Muscle of back (tissue), 3 donors: ENCODE measurements at regions not wholly inside any gene's neighbourhood (a gene's known extent, or its start where the extent isn't known, plus 50 kb on each side); places are given as distances from the start of the nearest gene placed in this dataset.
"Not testable (repeated sequence)": the region's sequence is repeated elsewhere in the genome, so short reads cannot be mapped to it uniquely, and the experiment has no call there.

ENCODE experiments used
- DNase-seq, 3 donors: peaks; one replicate each; pipeline versions ENCODE4 v3.0.0 to v3.0.0-alpha.2; 2013

GRCh38 chr4:112708772-112709171 is 71.8 kb downstream of the LARP7 start:
- DNase-seq, result no peak

DNA sequence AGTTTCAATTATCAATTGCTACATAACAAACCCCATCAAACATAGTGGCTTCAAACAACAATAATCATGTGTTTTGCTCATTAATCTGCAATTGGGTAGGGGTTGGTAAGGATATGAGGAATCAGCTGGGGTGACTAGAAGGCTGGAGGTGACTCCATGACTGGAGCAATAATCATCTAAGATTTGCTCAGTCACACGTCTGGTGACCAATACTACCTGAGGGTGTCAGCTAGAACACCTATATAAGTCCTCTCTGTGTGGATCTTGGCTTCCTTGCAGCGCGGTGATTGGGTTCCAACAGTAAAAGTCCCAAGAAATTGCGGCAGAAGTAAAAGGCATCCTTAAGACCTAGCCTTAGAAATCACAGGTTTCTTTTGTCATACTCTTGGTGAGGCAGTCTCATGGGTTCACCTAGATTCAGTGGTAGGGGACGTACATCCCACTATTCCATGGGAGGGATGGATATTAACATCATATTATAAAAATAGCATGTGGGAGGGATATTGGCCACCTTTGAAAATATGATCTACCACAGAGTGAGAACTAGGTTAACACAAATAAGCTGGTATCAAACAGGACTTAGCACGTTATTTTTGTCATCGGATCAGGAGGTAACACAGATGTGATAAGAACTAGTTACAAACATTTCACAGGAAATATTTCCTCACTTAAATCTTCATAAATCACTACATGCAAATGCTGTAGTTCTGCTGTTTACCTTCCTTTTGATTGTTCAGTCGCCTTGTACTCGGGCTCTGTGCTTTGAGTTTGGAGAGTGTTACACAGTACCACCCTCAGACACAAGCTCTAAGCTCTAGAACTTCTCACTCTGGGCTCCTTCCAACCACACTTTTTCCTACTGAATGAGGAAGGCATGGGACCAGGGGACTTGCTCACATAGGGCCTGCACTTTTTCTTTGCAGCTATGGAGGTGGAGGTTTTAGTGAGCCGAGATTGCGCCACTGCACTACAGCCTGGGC is 78.3 kb downstream of the LARP7 start:
- DNase-seq, result no peak

GRCh38 chr4:112717856-112718255 is 80.9 kb downstream of the LARP7 start:
- no peak for DNase-seq

DNA sequence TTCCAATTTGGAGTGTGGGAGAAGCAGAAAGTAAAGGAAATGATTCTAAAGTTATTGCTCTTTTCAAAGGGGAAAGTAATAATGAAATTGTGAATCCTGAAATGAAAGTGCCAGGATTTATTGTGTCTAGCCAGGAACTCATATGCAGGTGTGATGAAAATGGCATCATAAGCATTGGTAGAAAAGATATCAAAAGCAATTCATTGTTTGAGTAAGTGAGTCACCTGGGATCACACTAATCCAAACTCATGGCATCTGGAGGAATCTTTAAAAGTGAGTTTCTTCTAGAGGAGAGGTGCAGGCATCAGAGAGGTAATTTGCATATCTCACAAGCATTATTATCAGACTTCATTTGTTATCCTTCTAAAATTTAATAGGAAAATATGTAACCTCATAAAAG is 84.7 kb downstream of the LARP7 start:
- DNase-seq, result no peak

DNA sequence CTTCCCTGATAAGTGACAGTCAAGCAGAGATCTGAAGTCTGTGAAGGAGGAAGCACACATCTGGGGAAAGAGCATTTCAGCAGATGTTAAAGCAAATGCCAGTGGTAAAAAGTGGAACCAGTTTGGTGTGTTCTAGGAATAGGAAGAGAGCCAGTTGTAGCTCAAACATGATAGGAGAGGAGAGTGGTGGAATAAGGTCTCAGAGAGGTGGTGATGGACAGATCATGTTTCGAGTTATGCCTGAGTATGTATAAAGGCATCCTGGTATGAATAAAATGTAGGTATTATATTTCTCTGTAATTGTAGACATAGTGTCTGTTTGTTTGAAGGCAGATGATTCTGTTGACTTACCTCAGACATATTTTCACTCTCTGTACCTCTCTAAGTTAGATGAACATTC is 89.1 kb downstream of the LARP7 start:
- no peak for DNase-seq

GRCh38 chr4:112727728-112728127 is 90.8 kb downstream of the LARP7 start:
- DNase-seq, result not testable (repeated sequence)

- no peak for DNase-seq
These were observed 94.8 kb downstream of the LARP7 start for GRCh38 chr4:112731715-112732114.

DNA sequence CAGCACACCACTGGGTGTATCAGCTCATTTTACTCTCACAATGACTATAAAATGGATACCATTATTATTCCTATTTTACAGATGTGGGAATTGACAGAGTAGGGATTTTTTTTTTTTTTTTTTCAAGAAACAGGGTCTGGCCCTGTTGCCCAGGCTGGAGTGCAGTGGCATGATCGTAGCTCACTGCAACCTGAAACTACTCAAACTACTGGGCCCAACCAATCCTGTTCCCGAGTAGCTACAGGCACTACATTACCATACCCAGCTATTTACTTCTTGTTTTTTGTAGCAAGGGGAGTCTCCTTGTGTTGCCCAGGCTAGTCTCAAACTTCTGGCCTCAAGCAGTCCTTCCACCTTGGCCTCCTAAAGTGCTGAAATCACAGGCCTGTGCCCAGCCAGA is 95.2 kb downstream of the LARP7 start:
- DNase-seq, result no peak

DNA sequence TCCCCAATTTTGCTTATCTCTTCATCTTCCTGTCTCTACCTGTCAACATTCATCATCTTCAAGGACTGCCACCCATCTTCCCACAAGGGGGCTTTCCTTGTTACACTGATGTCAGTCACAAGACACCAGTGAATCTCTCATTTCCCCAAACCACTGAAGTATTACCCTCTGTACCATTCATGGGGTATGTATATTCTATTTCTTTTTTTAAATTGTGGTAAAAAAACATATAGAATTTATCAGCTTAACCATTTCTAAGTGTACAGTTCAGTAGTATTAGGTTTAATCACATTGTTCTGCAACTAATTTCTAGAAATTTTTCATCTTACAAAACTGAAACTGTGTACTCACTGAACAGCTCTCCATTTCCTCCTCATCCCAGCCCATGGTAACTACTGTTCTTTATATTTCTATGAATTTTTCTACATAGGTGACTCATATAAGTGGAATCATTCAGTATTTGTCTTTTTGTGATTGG is 98.6 kb downstream of the LARP7 start:
- no peak for DNase-seq

- DNase-seq, result no peak
These were observed 99.8 kb downstream of the LARP7 start for GRCh38 chr4:112736718-112737135.

- DNase-seq, result no peak
These were observed 102.5 kb downstream of the LARP7 start for GRCh38 chr4:112739442-112739841.

GRCh38 chr4:112747036-112747435 is 110.1 kb downstream of the LARP7 start:
- no peak for DNase-seq

- no peak for DNase-seq
These were observed 111.5 kb downstream of the LARP7 start for GRCh38 chr4:112748352-112748878.

DNA sequence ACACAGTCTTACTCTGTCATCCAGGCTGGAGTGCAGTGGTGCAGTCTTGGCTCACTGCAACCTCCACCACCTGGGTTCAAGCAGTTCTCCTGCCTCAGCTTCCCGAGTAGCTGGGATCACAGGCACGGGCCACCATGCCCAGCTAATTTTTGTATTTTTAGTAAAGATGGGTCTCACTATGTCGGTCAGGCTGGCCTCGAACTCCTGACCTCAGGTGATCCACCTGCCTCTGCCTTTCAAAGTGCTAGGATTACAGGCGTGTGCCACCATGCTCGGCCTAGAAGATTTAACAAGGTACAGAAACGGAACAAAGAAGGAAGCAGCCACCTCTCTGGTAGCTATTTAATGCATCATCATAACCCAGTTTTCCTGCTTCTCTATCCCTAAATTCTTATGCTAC is 113.8 kb downstream of the LARP7 start:
- DNase-seq, result not testable (repeated sequence)

- DNase-seq, result no peak
These were observed 114.5 kb downstream of the LARP7 start for GRCh38 chr4:112751447-112751846.

DNA sequence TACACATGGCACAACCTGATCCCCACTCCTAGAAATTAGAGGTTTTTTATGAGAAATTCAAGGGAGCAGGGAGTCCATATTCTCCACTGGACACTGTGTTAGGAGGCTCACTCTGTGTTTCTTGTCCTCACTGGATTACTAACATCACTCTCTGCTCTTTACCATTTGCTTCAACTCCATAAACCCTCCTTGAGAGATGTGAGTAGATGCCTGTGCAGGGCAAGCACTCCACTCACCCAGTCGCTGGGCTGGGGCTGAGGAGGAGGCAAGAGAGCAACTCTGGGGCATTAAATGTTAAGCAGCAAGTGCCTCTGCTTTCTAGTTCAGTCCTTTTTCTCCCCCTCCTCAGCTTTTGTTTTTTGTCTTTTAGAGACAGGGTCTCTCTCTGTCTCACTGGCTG is 115.1 kb downstream of the LARP7 start:
- DNase-seq, result no peak

DNA sequence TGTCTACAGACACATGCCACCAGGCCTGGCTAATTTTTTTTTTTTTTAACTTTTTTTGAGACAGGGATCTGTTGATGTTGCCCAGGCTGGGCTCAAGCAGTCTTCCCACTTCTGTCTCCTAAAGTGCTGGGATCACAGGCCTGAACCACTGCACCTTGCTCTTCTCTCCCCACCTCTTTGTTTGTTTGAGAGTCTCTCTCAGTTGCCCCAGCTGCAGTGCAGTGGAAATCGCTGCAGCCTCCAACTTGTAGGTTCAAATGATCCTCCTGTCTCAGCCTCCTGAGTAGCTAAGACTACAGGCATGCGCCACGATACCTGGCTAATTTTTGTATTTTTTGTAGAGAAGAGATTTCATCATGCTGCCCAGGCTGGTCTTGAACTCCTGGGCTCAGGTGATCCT is 115.6 kb downstream of the LARP7 start:
- no peak for DNase-seq

DNA sequence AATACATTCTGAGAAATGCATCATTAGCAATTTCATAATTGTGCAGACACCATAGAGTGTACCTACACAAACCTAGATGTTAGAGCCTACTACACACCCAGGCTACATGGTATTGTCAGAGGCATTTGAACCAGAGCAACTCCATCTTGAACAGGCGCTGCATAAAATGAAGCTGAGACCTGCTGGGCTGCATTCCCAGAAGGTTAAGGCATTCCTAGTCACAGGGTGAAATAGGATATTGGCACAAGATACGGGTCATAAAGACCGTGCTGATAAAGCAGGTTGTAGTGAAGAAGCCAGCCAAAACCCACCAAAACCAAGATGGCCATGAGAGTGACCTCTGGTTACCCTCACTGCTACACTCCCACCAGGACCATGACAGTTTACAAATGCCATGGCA is 116.4 kb downstream of the LARP7 start:
- DNase-seq, result no peak

DNA sequence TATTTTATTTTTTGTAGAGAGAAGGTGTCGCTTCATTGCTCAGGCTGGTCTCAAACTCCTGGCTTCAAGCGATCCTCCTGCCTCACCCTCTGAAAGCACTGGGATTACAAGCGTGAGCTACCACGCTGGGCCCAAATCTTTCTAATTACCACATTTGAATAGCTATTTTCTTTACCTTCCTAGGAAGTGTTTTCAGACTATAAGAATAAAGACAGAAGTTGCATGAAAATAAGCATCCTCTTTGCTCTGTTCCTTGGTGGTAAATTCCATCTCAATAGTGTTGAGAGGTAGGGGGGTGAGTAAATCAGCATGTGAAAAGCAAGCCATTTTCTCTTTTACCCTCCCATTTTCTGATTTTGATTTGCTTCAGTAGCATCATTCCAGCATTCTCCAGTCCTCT is 122.4 kb downstream of the LARP7 start:
- no peak for DNase-seq

- DNase-seq, result peak; percentile 8 to 51 (median 16)
These were observed 128.5 kb downstream of the LARP7 start for GRCh38 chr4:112765317-112765974.

DNA sequence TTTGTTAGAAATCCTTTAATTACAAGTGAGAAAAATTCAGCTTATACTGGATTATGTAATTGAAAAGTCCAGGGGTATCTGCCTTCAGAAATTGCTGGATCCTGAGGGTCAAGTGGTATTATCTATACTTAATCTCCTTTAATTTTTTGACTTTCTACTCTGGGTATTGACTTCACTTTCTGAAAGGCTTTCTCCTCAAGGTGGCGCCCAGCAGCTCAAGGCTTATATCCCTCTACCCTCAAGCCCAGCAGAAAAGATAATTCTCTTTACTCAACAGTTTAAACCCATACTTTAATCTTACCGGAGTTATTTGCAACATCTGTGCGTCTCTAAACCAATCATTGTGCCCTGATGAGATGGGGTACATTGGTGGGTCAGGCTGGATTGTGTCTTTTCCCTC is 129.5 kb downstream of the LARP7 start:
- peak; percentile 26 to 73 (median 44) for DNase-seq

DNA sequence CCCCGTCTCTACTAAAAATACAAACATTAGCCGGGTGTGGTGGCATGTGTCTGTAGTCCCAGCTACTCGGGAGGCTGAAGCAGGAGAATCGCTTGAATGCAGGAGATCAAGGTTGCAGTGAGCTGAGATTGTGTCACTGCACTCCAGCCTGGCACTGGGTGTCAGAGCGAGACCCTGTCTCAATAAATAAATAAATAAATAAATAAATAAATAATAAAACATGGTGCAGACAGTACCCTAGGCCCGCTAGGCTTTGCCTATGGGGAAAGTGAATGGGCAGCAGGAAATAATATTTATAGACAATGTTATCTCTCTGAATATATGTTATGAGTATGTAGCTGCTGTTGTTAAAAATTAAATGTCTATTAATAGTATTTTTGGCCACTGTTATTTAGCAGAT is 130.4 kb downstream of the LARP7 start:
- DNase-seq, result no peak

DNA sequence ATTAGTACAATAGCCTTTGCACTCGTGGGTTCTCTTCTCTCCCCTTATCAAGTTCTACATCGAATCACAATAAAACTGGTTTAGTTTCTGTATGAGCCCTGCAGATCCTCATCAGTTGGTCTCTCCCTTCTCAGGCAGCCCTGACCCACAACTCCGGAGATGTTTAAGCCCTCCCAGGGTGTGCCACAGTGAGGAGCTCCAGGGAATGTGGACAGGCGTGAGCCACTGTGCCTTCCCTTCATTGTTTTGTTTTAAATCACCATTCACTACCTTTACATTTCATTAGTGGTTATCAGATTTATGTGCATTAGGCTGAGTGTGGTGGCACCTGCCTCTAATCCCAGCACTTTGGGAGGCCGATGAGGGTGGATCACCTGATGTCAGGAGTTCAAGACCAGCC is 133.2 kb downstream of the LARP7 start:
- no peak for DNase-seq
